ENCODE measurements at regions not wholly inside any gene's neighbourhood (a gene's known extent, or its start where the extent isn't known, plus 50 kb on each side); places are given as distances from the start of the nearest gene placed in this dataset.

DNA sequence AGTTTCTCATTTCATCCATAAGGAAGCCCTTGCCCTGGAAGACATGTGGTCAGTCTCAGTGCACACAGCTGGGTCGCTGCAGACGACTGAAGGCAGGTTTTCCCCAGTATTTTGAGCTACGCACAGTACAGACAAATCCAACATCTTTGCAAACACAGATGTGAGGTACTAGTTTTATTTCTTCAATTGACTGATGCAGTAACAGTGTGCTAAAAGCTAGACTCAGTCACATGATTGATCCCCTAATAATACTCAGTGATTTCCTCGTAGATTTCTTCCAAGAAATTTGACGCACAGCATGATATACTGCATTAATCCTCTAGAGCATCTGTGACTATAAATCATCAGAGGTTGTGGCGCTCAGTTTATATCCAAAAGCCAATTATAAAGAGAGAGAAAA, 346.1 kb downstream of the DIRAS2 start:
- Histone ChIP-seq H3K9me3 (ENCODE audit: insufficient read depth, low read length) (no peaks in the 10 kb centered on the region), H3K4me3 (ENCODE audit: insufficient read length, low read depth) (no peak overlapping the region), H3K36me3 (ENCODE audit: insufficient read depth, insufficient read length, low read length) (no peaks in the 10 kb centered on the region), H3K4me1 (ENCODE audit: insufficient read depth, insufficient read length) (no peaks in the 10 kb centered on the region), H3K27me3 (ENCODE audit: insufficient read depth, insufficient read length) (no peaks in the 10 kb centered on the region), H3K9ac (ENCODE audit: insufficient read length, low read depth) (no peak overlapping the region)
- no peak for DNase-seq (ENCODE audit: low read depth, low spot score)
- no peak for TF ChIP-seq ZNF274 (IDR thresholded peaks at IDR 0.05; ENCODE audit: low read depth, low read length)
- no peak for TF ChIP-seq YY1 (IDR thresholded peaks at IDR 0.05; ENCODE audit: insufficient read depth, insufficient read length)
- no peak for TF ChIP-seq SUZ12 (IDR thresholded peaks at IDR 0.05; ENCODE audit: extremely low read depth, insufficient read depth, insufficient read length)

DNA sequence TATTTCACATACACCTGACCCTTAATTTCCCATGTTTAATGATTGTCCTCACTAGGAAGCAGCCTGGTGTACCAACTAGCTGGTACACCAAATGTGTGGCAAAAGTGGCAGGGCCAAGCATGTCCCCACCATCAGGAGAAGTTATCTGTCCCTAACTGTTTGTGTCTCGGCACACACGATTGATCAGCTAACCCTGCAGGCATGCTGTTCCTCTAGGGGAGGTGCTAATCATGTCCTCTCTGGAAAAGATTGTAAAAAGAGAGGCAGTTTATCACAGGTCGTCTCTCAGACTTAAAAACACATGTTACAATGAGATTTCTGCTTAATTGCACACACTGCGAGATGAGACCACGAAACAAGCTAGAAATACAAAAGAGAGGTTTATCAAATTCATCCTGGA, 342.7 kb downstream of the DIRAS2 start:
- Histone ChIP-seq H3K36me3 (ENCODE audit: insufficient read depth, insufficient read length, low read length) (no peaks in the 10 kb centered on the region), H3K9ac (ENCODE audit: insufficient read length, low read depth) (no peak overlapping the region), H3K4me1 (ENCODE audit: insufficient read depth, insufficient read length) (no peaks in the 10 kb centered on the region), H3K4me3 (ENCODE audit: insufficient read length, low read depth) (no peak overlapping the region), H3K27me3 (ENCODE audit: insufficient read depth, insufficient read length) (no peaks in the 10 kb centered on the region), H3K9me3 (ENCODE audit: insufficient read depth, low read length) (no peaks in the 10 kb centered on the region)
- no peak for DNase-seq (ENCODE audit: low read depth, low spot score)
- TF ChIP-seq YY1 (IDR thresholded peaks at IDR 0.05; ENCODE audit: insufficient read depth, insufficient read length) (no peak), ZNF274 (IDR thresholded peaks at IDR 0.05; ENCODE audit: low read depth, low read length) (no peak)

DNA sequence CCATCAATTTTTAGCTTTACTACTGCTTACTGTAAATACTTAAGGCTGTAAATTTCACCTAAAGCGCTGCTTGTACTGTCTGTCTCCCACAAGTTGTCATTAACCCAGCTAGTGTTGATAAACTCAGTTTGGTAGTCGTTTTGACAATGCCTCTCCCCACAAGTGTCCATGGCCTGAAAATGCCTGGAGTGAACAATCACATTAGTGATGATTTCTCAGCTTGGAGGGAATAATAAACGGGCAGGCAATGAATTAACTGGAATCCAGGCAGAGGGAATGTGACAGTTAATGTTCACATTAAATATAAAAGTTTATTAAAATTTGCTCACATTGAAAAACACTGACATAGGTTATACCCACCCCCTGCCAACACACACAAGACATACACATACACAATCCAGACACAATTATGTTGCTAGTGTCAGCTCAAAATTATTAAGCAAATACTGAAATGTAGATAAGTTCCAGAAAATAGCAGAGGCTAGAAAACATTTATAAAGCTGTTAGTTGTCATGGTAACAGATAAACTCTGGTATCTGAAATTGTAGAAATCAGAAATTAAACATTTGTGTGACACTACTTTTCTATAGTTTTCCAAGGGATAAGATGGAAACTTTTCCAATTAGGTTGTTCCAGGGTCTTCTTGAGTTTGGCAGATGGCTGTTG, 341.9 kb downstream of the DIRAS2 start:
- TF ChIP-seq ZNF274 (IDR thresholded peaks at IDR 0.05; ENCODE audit: low read depth, low read length) (no peak), YY1 (IDR thresholded peaks at IDR 0.05; ENCODE audit: insufficient read depth, insufficient read length) (no peak), SUZ12 (IDR thresholded peaks at IDR 0.05; ENCODE audit: extremely low read depth, insufficient read depth, insufficient read length) (no peak)
- no peaks in the 10 kb centered on the region for H3K9me3 ChIP-seq (ENCODE audit: insufficient read depth, low read length)
- no peaks in the 10 kb centered on the region for H3K4me1 ChIP-seq (ENCODE audit: insufficient read depth, insufficient read length)
- no peaks in the 10 kb centered on the region for H3K36me3 ChIP-seq (ENCODE audit: insufficient read depth, insufficient read length, low read length)
- DNase-seq (ENCODE audit: low read depth, low spot score): no peak
- H3K9ac ChIP-seq (ENCODE audit: insufficient read length, low read depth): no peak overlapping the region
- H3K4me3 ChIP-seq (ENCODE audit: insufficient read length, low read depth): no peak overlapping the region
- no peaks in the 10 kb centered on the region for H3K27me3 ChIP-seq (ENCODE audit: insufficient read depth, insufficient read length)

DNA sequence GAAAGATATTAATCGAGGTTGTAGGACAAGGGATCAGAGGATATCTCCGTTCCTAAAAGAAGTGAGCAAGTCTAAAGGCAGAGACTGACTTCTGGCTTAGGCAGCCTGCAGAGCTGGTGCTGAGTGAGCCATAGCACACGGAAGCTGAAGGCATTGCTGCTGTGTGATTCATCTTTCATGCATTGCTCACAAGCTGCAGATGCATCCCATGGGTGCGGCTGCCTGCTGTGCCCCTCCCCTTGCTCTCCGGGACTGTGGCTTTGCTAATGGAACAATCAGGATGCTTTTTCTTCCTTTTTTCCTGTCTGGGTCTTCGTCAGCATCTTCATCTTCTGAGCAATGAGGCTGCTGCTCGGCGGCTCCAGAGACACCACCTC, 341.4 kb downstream of the DIRAS2 start:
- Histone ChIP-seq H3K4me3 (ENCODE audit: insufficient read length, low read depth) (no peak overlapping the region), H3K4me1 (ENCODE audit: insufficient read depth, insufficient read length) (no peaks in the 10 kb centered on the region), H3K27me3 (ENCODE audit: insufficient read depth, insufficient read length) (no peaks in the 10 kb centered on the region), H3K9me3 (ENCODE audit: insufficient read depth, low read length) (no peaks in the 10 kb centered on the region), H3K9ac (ENCODE audit: insufficient read length, low read depth) (no peak overlapping the region), H3K36me3 (ENCODE audit: insufficient read depth, insufficient read length, low read length) (no peaks in the 10 kb centered on the region)
- TF ChIP-seq SUZ12 (IDR thresholded peaks at IDR 0.05; ENCODE audit: extremely low read depth, insufficient read depth, insufficient read length): no peak
- no peak for TF ChIP-seq ZNF274 (IDR thresholded peaks at IDR 0.05; ENCODE audit: low read depth, low read length)
- TF ChIP-seq YY1 (IDR thresholded peaks at IDR 0.05; ENCODE audit: insufficient read depth, insufficient read length): no peak
- peak; percentile 11 for DNase-seq (ENCODE audit: low read depth, low spot score)

DNA sequence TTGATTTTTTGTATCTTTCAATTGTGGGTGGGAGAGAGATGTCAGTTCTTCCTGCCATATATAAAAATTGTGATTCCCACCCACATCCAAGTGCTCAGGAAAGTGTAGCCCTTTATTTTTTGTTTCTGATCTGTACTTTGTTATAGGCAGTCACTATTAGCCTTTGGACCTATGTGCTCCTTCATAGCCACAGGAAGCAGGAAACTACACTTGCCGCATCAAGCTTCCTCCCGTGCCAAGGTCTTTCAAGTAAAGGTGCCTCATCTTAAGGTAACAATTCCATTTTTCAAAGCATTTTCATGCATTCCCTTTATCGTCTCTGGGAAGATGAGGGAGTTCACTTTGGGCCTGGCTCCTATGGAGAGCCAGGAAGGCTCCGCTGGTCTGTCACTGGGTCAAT, 339.0 kb downstream of the DIRAS2 start:
- Histone ChIP-seq H3K9ac (ENCODE audit: insufficient read length, low read depth) (no peak overlapping the region), H3K9me3 (ENCODE audit: insufficient read depth, low read length) (no peaks in the 10 kb centered on the region), H3K36me3 (ENCODE audit: insufficient read depth, insufficient read length, low read length) (no peaks in the 10 kb centered on the region), H3K4me1 (ENCODE audit: insufficient read depth, insufficient read length) (no peaks in the 10 kb centered on the region), H3K4me3 (ENCODE audit: insufficient read length, low read depth) (no peak overlapping the region), H3K27me3 (ENCODE audit: insufficient read depth, insufficient read length) (no peaks in the 10 kb centered on the region)
- TF ChIP-seq SUZ12 (IDR thresholded peaks at IDR 0.05; ENCODE audit: extremely low read depth, insufficient read depth, insufficient read length): no peak
- no peak for TF ChIP-seq YY1 (IDR thresholded peaks at IDR 0.05; ENCODE audit: insufficient read depth, insufficient read length)
- no peak for TF ChIP-seq ZNF274 (IDR thresholded peaks at IDR 0.05; ENCODE audit: low read depth, low read length)
- DNase-seq (ENCODE audit: low read depth, low spot score): no peak

DNA sequence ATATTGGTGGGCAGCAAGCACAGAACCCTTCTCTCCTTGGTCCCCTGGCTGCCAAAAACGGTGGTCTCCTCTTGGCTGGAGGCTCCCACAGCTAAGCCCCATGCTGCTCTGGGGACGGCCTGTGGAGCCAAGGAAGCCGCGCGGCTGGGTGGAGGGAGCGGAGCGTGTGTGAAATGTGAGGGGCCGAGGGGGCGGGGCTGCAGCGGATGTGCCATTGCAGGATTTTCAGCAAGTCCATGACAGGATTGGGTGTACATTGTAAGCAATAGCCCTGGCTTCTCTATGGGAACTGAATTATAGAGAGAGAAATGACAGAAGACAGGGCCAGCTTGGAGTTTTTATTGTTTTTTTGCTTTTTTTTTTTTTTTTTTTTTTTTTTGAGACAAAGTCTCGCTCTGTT, 336.5 kb downstream of the DIRAS2 start:
- no peaks in the 10 kb centered on the region for H3K27me3 ChIP-seq (ENCODE audit: insufficient read depth, insufficient read length)
- no peak overlapping the region for H3K4me3 ChIP-seq (ENCODE audit: insufficient read length, low read depth)
- no peaks in the 10 kb centered on the region for H3K36me3 ChIP-seq (ENCODE audit: insufficient read depth, insufficient read length, low read length)
- H3K9me3 ChIP-seq (ENCODE audit: insufficient read depth, low read length): no peaks in the 10 kb centered on the region
- TF ChIP-seq YY1 (IDR thresholded peaks at IDR 0.05; ENCODE audit: insufficient read depth, insufficient read length): no peak
- TF ChIP-seq SUZ12 (IDR thresholded peaks at IDR 0.05; ENCODE audit: extremely low read depth, insufficient read depth, insufficient read length): no peak
- no peak for TF ChIP-seq ZNF274 (IDR thresholded peaks at IDR 0.05; ENCODE audit: low read depth, low read length)
- H3K4me1 ChIP-seq (ENCODE audit: insufficient read depth, insufficient read length): no peaks in the 10 kb centered on the region
- no peak overlapping the region for H3K9ac ChIP-seq (ENCODE audit: insufficient read length, low read depth)
- DNase-seq (ENCODE audit: low read depth, low spot score): no peak

DNA sequence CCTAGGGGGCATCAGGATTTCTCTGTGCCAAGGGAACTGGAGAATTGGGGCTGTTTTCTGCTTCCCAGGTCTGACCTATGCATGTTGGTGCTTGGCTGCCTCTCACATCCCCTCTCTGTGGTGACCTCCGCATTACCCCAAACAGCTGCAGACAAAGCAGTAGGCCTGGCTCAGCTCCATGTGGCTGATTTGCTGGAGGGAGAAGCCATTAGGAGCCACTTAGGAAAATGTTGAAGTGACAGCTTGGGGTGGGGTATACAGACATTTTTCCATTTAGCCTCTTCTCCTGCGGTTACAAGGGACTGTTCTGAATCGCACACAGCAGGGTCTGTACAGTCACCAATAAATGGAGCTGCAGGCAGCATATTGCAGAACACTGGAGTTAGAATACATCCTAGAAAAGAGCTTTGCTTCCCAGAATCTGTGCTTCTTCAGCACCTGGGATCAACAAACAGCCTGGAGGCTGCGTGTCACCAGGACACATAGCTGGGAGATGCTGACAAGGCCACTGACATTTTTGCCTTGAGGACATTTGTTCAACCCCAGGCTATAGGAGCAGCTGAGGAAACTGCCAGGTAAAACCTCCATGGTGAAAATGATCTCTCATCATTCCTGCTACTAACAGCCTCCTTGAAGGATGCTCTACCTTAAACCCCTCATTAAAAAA, 335.3 kb downstream of the DIRAS2 start:
- TF ChIP-seq ZNF274 (IDR thresholded peaks at IDR 0.05; ENCODE audit: low read depth, low read length) (no peak), YY1 (IDR thresholded peaks at IDR 0.05; ENCODE audit: insufficient read depth, insufficient read length) (no peak), SUZ12 (IDR thresholded peaks at IDR 0.05; ENCODE audit: extremely low read depth, insufficient read depth, insufficient read length) (no peak)
- H3K27me3 ChIP-seq (ENCODE audit: insufficient read depth, insufficient read length): no peaks in the 10 kb centered on the region
- no peak for DNase-seq (ENCODE audit: low read depth, low spot score)
- no peak overlapping the region for H3K4me3 ChIP-seq (ENCODE audit: insufficient read length, low read depth)
- H3K9ac ChIP-seq (ENCODE audit: insufficient read length, low read depth): no peak overlapping the region
- H3K36me3 ChIP-seq (ENCODE audit: insufficient read depth, insufficient read length, low read length): no peaks in the 10 kb centered on the region
- H3K9me3 ChIP-seq (ENCODE audit: insufficient read depth, low read length): no peaks in the 10 kb centered on the region
- H3K4me1 ChIP-seq (ENCODE audit: insufficient read depth, insufficient read length): no peaks in the 10 kb centered on the region
